Natural killer cell treated with Interleukin-12 subunit alpha and Interleukin-12 subunit beta and Interleukin-15 and Interleukin-18, amount 100 ng/mL, for 72 hours (primary cell): ENCODE measurements at regions not wholly inside any gene's neighbourhood (a gene's known extent, or its start where the extent isn't known, plus 50 kb on each side); places are given as distances from the start of the nearest gene placed in this dataset.
"Not testable (repeated sequence)": the region's sequence is repeated elsewhere in the genome, so short reads cannot be mapped to it uniquely, and the experiment has no call there.

Experiments used
- ATAC-seq, 2 donors: fragments of 150-1000 bp; cut with Tn5 transposase in 1 of 2; sonication (Bioruptor Pico), chemical (Tn5 transposase) in 1 of 2; 2 replicates each; pipeline ENCODE4 v1.10.0; 2021
- DNase-seq: peaks from one replicate; pipeline ENCODE4 v3.0.0; 2022; ENCODE audit warnings: low spot score
- H3K27ac Mint-ChIP-seq, 2 donors: 1 replicate in 1 of 2; 2 replicates in 1 of 2; pipeline ENCODE4 v1.8.0; 2022; ENCODE audit warnings: mixed read lengths in 2 of 2, mild to moderate bottlenecking in 1 of 2, moderate library complexity in 1 of 2
- H3K27me3 Mint-ChIP-seq, 2 donors: 1 replicate in 1 of 2; 2 replicates in 1 of 2; pipeline ENCODE4 v1.8.0; 2022; ENCODE audit warnings: mixed read lengths in 2 of 2
- H3K36me3 Mint-ChIP-seq: one replicate; pipeline ENCODE4 v1.8.0; 2022; ENCODE audit warnings: mixed read lengths
- H3K4me1 Mint-ChIP-seq, 2 donors: 1 replicate in 1 of 2; 2 replicates in 1 of 2; pipeline ENCODE4 v1.8.0; 2022; ENCODE audit warnings: low read depth in 2 of 2, mixed read lengths in 2 of 2, mild to moderate bottlenecking in 1 of 2
- H3K4me3 Mint-ChIP-seq: one replicate; pipeline ENCODE4 v1.8.0; 2022; ENCODE audit warnings: mixed read lengths
- H3K9me3 Mint-ChIP-seq: 2 replicates; pipeline ENCODE4 v1.8.0; 2022; ENCODE audit warnings: mixed read lengths

GRCh38 chr15:29532296-29532695 is 262.7 kb upstream of the NSMCE3 start:
- Mint-ChIP-seq H3K36me3 (no peaks in the 10 kb centered on the region), H3K27ac (no peak overlapping the region), H3K9me3 (no peaks in the 10 kb centered on the region), H3K4me1 (no peaks in the 10 kb centered on the region), H3K27me3 (peaks cover 0 to 21% of the 10 kb centered on the region in 2 donors), H3K4me3 (no peak overlapping the region)
- no peak for DNase-seq
- no peak for ATAC-seq

GRCh38 chr15:29530966-29531365 is 261.3 kb upstream of the NSMCE3 start:
- no peak overlapping the region for H3K27ac Mint-ChIP-seq
- no peaks in the 10 kb centered on the region for H3K36me3 Mint-ChIP-seq
- peaks cover 2 to 24% of the 10 kb centered on the region in 2 donors for H3K27me3 Mint-ChIP-seq
- no peaks in the 10 kb centered on the region for H3K4me1 Mint-ChIP-seq
- no peak for DNase-seq
- no peaks in the 10 kb centered on the region for H3K9me3 Mint-ChIP-seq
- no peak overlapping the region for H3K4me3 Mint-ChIP-seq
- ATAC-seq = no peak

GRCh38 chr15:29529043-29529442 is 259.4 kb upstream of the NSMCE3 start:
- no peaks in the 10 kb centered on the region for H3K4me1 Mint-ChIP-seq
- H3K4me3 Mint-ChIP-seq = no peak overlapping the region
- no peaks in the 10 kb centered on the region for H3K9me3 Mint-ChIP-seq
- no peak for DNase-seq
- H3K27ac Mint-ChIP-seq = no peak overlapping the region
- H3K27me3 Mint-ChIP-seq = peaks cover 2 to 24% of the 10 kb centered on the region in 2 donors
- H3K36me3 Mint-ChIP-seq = no peaks in the 10 kb centered on the region
- no peak for ATAC-seq

GRCh38 chr15:29528276-29528675 is 258.7 kb upstream of the NSMCE3 start:
- Mint-ChIP-seq H3K9me3 (no peaks in the 10 kb centered on the region), H3K36me3 (no peaks in the 10 kb centered on the region), H3K27me3 (peaks cover 2 to 24% of the 10 kb centered on the region in 2 donors), H3K4me3 (no peak overlapping the region), H3K4me1 (no peaks in the 10 kb centered on the region), H3K27ac (no peak overlapping the region)
- DNase-seq (no peak), ATAC-seq (no peak)

GRCh38 chr15:29526802-29527201 is 257.2 kb upstream of the NSMCE3 start:
- Mint-ChIP-seq H3K4me1 (no peaks in the 10 kb centered on the region), H3K27ac (no peak overlapping the region), H3K9me3 (no peaks in the 10 kb centered on the region), H3K36me3 (no peaks in the 10 kb centered on the region), H3K27me3 (peaks cover 5 to 25% of the 10 kb centered on the region in 2 donors), H3K4me3 (no peak overlapping the region)
- DNase-seq (no peak), ATAC-seq (no peak)

GRCh38 chr15:29522373-29523276 is 253.0 kb upstream of the NSMCE3 start:
- no peak overlapping the region for H3K4me3 Mint-ChIP-seq

GRCh38 chr15:29518442-29518841 is 248.8 kb upstream of the NSMCE3 start:
- DNase-seq (no peak), ATAC-seq (no peak)
- H3K9me3 Mint-ChIP-seq = no peaks in the 10 kb centered on the region
- H3K36me3 Mint-ChIP-seq = no peaks in the 10 kb centered on the region
- H3K27me3 Mint-ChIP-seq = peaks cover 11 to 25% of the 10 kb centered on the region in 2 donors
- no peak overlapping the region for H3K27ac Mint-ChIP-seq
- no peak overlapping the region for H3K4me3 Mint-ChIP-seq
- H3K4me1 Mint-ChIP-seq = no peaks in the 10 kb centered on the region

More at GRCh38 chr15:29522373-29523276, 253.0 kb upstream of the NSMCE3 start:
- no peak overlapping the region for H3K27ac Mint-ChIP-seq
- H3K4me1 Mint-ChIP-seq = no peaks in the 10 kb centered on the region
- H3K36me3 Mint-ChIP-seq = no peaks in the 10 kb centered on the region
- ATAC-seq (no peak), DNase-seq (no peak)
- H3K27me3 Mint-ChIP-seq = peaks cover 10 to 26% of the 10 kb centered on the region in 2 donors
- H3K9me3 Mint-ChIP-seq = no peaks in the 10 kb centered on the region

GRCh38 chr15:29517829-29518228 is 248.2 kb upstream of the NSMCE3 start:
- no peak for DNase-seq
- Mint-ChIP-seq H3K27me3 (peaks cover 9 to 20% of the 10 kb centered on the region in 2 donors), H3K4me3 (no peak overlapping the region), H3K9me3 (no peaks in the 10 kb centered on the region), H3K27ac (no peak overlapping the region), H3K4me1 (no peaks in the 10 kb centered on the region), H3K36me3 (no peaks in the 10 kb centered on the region)
- ATAC-seq = no peak

- ATAC-seq = no peak
- peaks cover 9 to 19% of the 10 kb centered on the region in 2 donors for H3K27me3 Mint-ChIP-seq
- H3K27ac Mint-ChIP-seq = no peak overlapping the region
- H3K36me3 Mint-ChIP-seq = no peaks in the 10 kb centered on the region
- H3K4me3 Mint-ChIP-seq = no peak overlapping the region
- DNase-seq = no peak
- H3K4me1 Mint-ChIP-seq = no peaks in the 10 kb centered on the region
- H3K9me3 Mint-ChIP-seq = no peaks in the 10 kb centered on the region
Measured at GRCh38 chr15:29516929-29517328, 247.3 kb upstream of the NSMCE3 start.

GRCh38 chr15:29514926-29515325 is 245.3 kb upstream of the NSMCE3 start:
- DNase-seq (no peak), ATAC-seq (no peak)
- H3K27me3 Mint-ChIP-seq = peaks cover 9 to 10% of the 10 kb centered on the region in 2 donors
- no peaks in the 10 kb centered on the region for H3K4me1 Mint-ChIP-seq
- no peaks in the 10 kb centered on the region for H3K36me3 Mint-ChIP-seq
- H3K9me3 Mint-ChIP-seq = no peaks in the 10 kb centered on the region
- H3K4me3 Mint-ChIP-seq = no peak overlapping the region
- no peak overlapping the region for H3K27ac Mint-ChIP-seq

- Mint-ChIP-seq H3K36me3 (peaks cover 5% of the 10 kb centered on the region), H3K9me3 (peaks cover 16% of the 10 kb centered on the region), H3K4me1 (no peaks in the 10 kb centered on the region), H3K27ac (no peak overlapping the region), H3K4me3 (no peak overlapping the region), H3K27me3 (peaks cover 13 to 17% of the 10 kb centered on the region in 2 donors)
- DNase-seq = no peak
- ATAC-seq = no peak
Measured at GRCh38 chr15:29511663-29512062, 242.0 kb upstream of the NSMCE3 start.

- Mint-ChIP-seq H3K9me3 (peaks cover 29% of the 10 kb centered on the region), H3K27me3 (peaks cover 14 to 40% of the 10 kb centered on the region in 2 donors)
- H3K36me3 Mint-ChIP-seq = not testable (repeated sequence)
Measured at GRCh38 chr15:29505535-29505934, 235.9 kb upstream of the NSMCE3 start.

GRCh38 chr15:29490747-29491471 is 221.3 kb upstream of the NSMCE3 start:
- Mint-ChIP-seq H3K36me3 (no peaks in the 10 kb centered on the region), H3K4me3 (no peak overlapping the region), H3K9me3 (no peaks in the 10 kb centered on the region), H3K27ac (no peak overlapping the region), H3K4me1 (no peaks in the 10 kb centered on the region), H3K27me3 (peaks cover 12 to 24% of the 10 kb centered on the region in 2 donors)
- DNase-seq (no peak), ATAC-seq (peak in 1 of 2 donors; percentile 43)

More at GRCh38 chr15:29505535-29505934, 235.9 kb upstream of the NSMCE3 start:
- H3K4me1 Mint-ChIP-seq, DNase-seq, H3K27ac Mint-ChIP-seq, ATAC-seq, H3K4me3 Mint-ChIP-seq: not testable (repeated sequence)

GRCh38 chr15:29480949-29481348 is 211.3 kb upstream of the NSMCE3 start:
- Mint-ChIP-seq H3K9me3 (no peaks in the 10 kb centered on the region), H3K36me3 (no peaks in the 10 kb centered on the region), H3K27ac (no peak overlapping the region), H3K4me1 (no peaks in the 10 kb centered on the region), H3K27me3 (peaks cover 9 to 18% of the 10 kb centered on the region in 2 donors), H3K4me3 (no peak overlapping the region)
- ATAC-seq (peak in 1 of 2 donors; percentile 44), DNase-seq (no peak)
